NT2/D1 (cell line): ENCODE measurements at regions not wholly inside any gene's neighbourhood (a gene's known extent, or its start where the extent isn't known, plus 50 kb on each side); places are given as distances from the start of the nearest gene placed in this dataset.

Source experiments
- SUZ12 ChIP-seq: IDR thresholded peaks from 2 replicates; pipeline ENCODE4 v1.6.1; 2011; ENCODE audit not compliant: insufficient read length, insufficient read depth; ENCODE audit errors: extremely low read depth
- YY1 ChIP-seq: IDR thresholded peaks from 2 replicates; pipeline ENCODE4 v1.6.1; 2011; ENCODE audit not compliant: insufficient read length, insufficient read depth
- ZNF274 ChIP-seq: IDR thresholded peaks from 2 replicates; pipeline ENCODE4 v1.6.1; 2011; ENCODE audit warnings: mild to moderate bottlenecking, low read depth, low read length

DNA sequence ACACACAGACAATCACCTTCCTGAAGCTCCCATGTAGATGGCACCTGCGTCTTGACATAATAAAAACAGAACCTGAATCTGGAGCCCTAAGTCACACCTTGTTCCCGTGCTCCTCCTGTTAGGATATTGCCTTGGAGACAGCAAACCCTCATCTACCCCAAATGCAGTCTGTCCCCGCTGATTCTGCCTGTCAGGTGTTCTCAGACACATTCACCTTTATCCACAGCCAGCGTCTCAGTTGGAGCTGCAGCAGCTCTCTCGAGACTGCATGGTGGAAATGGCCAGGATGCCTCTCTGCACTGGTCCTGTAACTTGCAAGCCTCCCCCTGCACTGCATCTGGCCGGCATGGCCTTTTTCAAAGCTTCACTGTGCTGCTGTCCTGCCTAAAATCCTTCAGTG is 218.0 kb upstream of the ZNF32 start:
- TF ChIP-seq ZNF274 (no peak), YY1 (no peak), SUZ12 (no peak)
